HepG2 (cell line): ENCODE measurements at regions not wholly inside any gene's neighbourhood (a gene's known extent, or its start where the extent isn't known, plus 50 kb on each side); places are given as distances from the start of the nearest gene placed in this dataset.
"Not testable (repeated sequence)": the region's sequence is repeated elsewhere in the genome, so short reads cannot be mapped to it uniquely, and the experiment has no call there.

ENCODE experiments used
- ATAC-seq: fragments of 200-7000 bp; cut with Tn5 transposase; 3 replicates; pipeline ENCODE4 v1.9.1; 2020; ENCODE audit warnings: mild to moderate bottlenecking, moderate library complexity
- BruUV-seq: library from RNA; stranded (reverse); fragments of 400-500 nt; replicated peaks from 2 replicates; lab custom pipeline; 2021; lab: Mats Ljungman, UMichigan
- CTCF ChIA-PET: fragments of 300-600 bp; formaldehyde crosslinking; extraction: SDS; loops from one replicate; lab custom pipeline; 2021; ENCODE audit warnings: low total read pairs, inconsistent platforms, low intra/inter-chr PET ratio; lab: Yijun Ruan, JAX
- POLR2A ChIA-PET: fragments of 350-600 bp; sonication (Branson Sonifier 250); formaldehyde crosslinking; loops from one replicate; lab custom pipeline; 2020; ENCODE audit warnings: antibody characterized with exemption, inconsistent platforms; lab: Yijun Ruan, JAX
- DNase-seq: peaks from one replicate; pipeline ENCODE4 v3.0.0-alpha.2; 2015; ENCODE audit warnings: low spot score
- FAIRE-seq: peaks from 3 replicates; lab custom pipeline; 2011; peaks lifted over from hg19 to GRCh38; lab: Jason Lieb, UNC
- H2AFZ ChIP-seq: one replicate; pipeline ENCODE4 v1.6.1; 2011; ENCODE audit warnings: low read length, inconsistent platforms
- H3K27ac ChIP-seq: fragments of 300-600 bp; 3 replicates; pipeline ENCODE4 v1.8.0; 2011; ENCODE audit warnings: mixed run types, mild to moderate bottlenecking, mixed read lengths, low read length, inconsistent platforms; ENCODE audit not compliant: insufficient read depth; ENCODE audit errors: extremely low read length
- H3K27me3 ChIP-seq, 2 experiments: fragments of 200-600 bp in 1 of 2; 2 replicates in 1 of 2; 3 replicates in 1 of 2; pipeline versions ENCODE4 v1.6.0 to v1.8.0; 2011; ENCODE audit warnings: low read length in 2 of 2, mild to moderate bottlenecking in 2 of 2, moderate library complexity in 2 of 2, inconsistent platforms in 1 of 2; ENCODE audit not compliant: insufficient read depth in 2 of 2, control insufficient read depth in 1 of 2
- H3K36me3 ChIP-seq, 2 experiments: fragments of 200-600 bp in 1 of 2; replicated peaks in 1 of 2; 2 replicates in 1 of 2; 3 replicates in 1 of 2; pipeline versions ENCODE4 v1.5.1 to v1.8.0; 2011; ENCODE audit warnings: low read length in 2 of 2, inconsistent platforms in 1 of 2; ENCODE audit not compliant: insufficient read depth in 2 of 2, control insufficient read depth in 1 of 2
- H3K4me1 ChIP-seq: 2 replicates; pipeline ENCODE4 v1.5.1; 2012; ENCODE audit warnings: low read length, inconsistent platforms; ENCODE audit not compliant: insufficient read depth
- H3K4me2 ChIP-seq: 2 replicates; pipeline ENCODE4 v1.6.0; 2011; ENCODE audit warnings: low read depth, low read length, inconsistent platforms
- H3K4me3 ChIP-seq, 3 experiments: fragments of 200-600 bp in 1 of 3; sonication (generic), shearing (Covaris generic) in 1 of 3; replicated peaks in 1 of 3; 2 replicates each; pipeline ENCODE4 v1.5.1; 2011 to 2016; ENCODE audit warnings: low read length in 3 of 3, inconsistent platforms in 2 of 3, low read depth in 2 of 3, mild to moderate bottlenecking in 2 of 3, control low read depth in 1 of 3, mixed read lengths in 1 of 3; ENCODE audit not compliant: insufficient read depth in 1 of 3
- H3K79me2 ChIP-seq: one replicate; pipeline ENCODE4 v1.6.1; 2011; ENCODE audit warnings: low read length, inconsistent platforms; ENCODE audit not compliant: insufficient read depth
- H3K9ac ChIP-seq: 2 replicates; pipeline ENCODE4 v1.6.0; 2011; ENCODE audit warnings: mild to moderate bottlenecking, low read depth, low read length, inconsistent platforms; ENCODE audit not compliant: insufficient read depth
- H3K9me3 ChIP-seq: 2 replicates; pipeline ENCODE4 v1.5.1; 2012; ENCODE audit warnings: mild to moderate bottlenecking, low read length
- H4K20me1 ChIP-seq: 2 replicates; pipeline ENCODE4 v1.6.0; 2011; ENCODE audit warnings: inconsistent platforms, mild to moderate bottlenecking, low read length, moderate library complexity; ENCODE audit not compliant: insufficient read depth
- ARNTL ChIP-seq: sonication (generic); formaldehyde crosslinking; IDR thresholded peaks from 2 replicates; pipeline ENCODE4 v1.4.0; 2020; ENCODE audit warnings: mild to moderate bottlenecking, missing genetic modification reagents
- CREB1 ChIP-seq, 2 experiments: fragments of 450-650 bp in 1 of 2; IDR thresholded peaks; 2 replicates each; pipeline ENCODE4 v1.6.1; 2016 to 2017; ENCODE audit warnings: control low read depth in 1 of 2, mild to moderate bottlenecking in 1 of 2, missing compliant biosample characterization in 1 of 2, missing genetic modification characterization in 1 of 2
- HES4 ChIP-seq: sonication (generic); formaldehyde crosslinking; IDR thresholded peaks from 2 replicates; pipeline ENCODE4 v1.9.0; 2021; ENCODE audit warnings: mild to moderate bottlenecking, missing genetic modification reagents, borderline replicate concordance
- TEAD3 ChIP-seq: optimal IDR thresholded peaks from 2 replicates; pipeline ENCODE3; 2016; ENCODE audit warnings: borderline replicate concordance
- WGBS: methylation state at CpG from one replicate; pipeline ENCODE4 v1.1.6; 2017; ENCODE audit warnings: low lambda C conversion rate; 5-methylcytosine and 5-hydroxymethylcytosine counted together
- in situ Hi-C: cut with HindIII; loops from 2 replicates; pipeline ENCODE4 v1.10.0; 2017; ENCODE audit warnings: low pct_unique_long_range_greater_than_20kb; ENCODE audit not compliant: extremely low pct_ligation_motif_present
- intact Hi-C: fragments of 100-400 bp; cut with micrococcal nuclease; formaldehyde crosslinking; loops from one replicate; pipeline ENCODE4 v1.10.0; 2022; ENCODE audit not compliant: unreplicated experiment

DNA sequence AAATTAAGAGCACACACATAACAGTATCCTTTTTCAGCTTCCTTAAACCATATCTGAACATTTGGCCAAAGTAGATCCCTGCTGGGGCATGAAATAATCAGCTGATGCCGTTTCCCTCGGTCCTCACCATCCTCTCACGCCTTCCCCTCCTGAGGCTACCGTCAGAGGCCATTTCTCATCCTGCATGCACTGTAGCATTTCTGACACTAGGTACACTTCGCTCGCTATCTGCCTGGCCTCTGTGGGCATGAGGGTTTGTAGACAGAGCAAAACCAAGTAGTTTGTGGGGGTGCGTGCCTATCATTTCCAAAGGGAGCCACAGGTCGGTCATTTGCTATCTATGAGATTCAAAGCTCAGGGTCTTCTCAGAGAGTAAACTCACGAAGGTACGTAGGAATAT, 131.9 kb downstream of the BOD1 start:
- Histone ChIP-seq H3K4me2 (no peak overlapping the region), H3K4me3 (no peak overlapping the region), H3K27ac (no peak overlapping the region), H3K9ac (no peak overlapping the region), H3K27me3 (peaks cover under 1 to 13% of the 10 kb centered on the region in 2 experiments; a peak in 4 of 5 replicates), H3K79me2 (no peaks in the 10 kb centered on the region), H4K20me1 (no peaks in the 10 kb centered on the region), H3K9me3 (no peaks in the 10 kb centered on the region), H3K36me3 (no peaks in the 10 kb centered on the region), H2AFZ (no peak overlapping the region), H3K4me1 (no peaks in the 10 kb centered on the region)
- in situ Hi-C loops (no loop called here), intact Hi-C loops (no loop called here)
- FAIRE-seq (no peak), ATAC-seq (peak; percentile 91), DNase-seq (no peak)
- ChIA-PET CTCF (no interaction called here), POLR2A (no interaction called here)
- BruUV-seq, result no TSS peak
- 13% methylated on average over 10 of the region's 10 CpGs for WGBS
- peak; percentile 94 for TF ChIP-seq TEAD3
- no peak for TF ChIP-seq ARNTL
- TF ChIP-seq HES4 (CRISPR knock-in tag), result no peak

DNA sequence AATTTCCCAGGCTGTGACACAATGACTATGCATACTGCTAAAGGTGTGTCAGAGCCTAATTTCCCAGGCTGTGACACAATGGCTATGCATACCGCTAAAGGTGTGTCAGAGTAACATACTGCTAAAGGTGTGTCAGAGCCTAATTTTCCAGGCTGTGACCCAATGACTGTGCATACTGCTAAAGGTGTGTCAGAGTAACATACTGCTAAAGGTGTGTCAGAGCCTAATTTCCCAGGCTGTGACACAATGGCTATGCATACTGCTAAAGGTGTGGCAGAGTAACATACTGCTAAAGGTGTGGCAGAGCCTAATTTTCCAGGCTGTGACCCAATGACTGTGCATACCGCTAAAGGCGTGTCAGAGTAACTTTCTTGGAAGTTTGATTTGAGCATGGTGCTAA, 132.9 kb downstream of the BOD1 start:
- ATAC-seq; H3K79me2 ChIP-seq; FAIRE-seq; POLR2A ChIA-PET; in situ Hi-C loops; H3K9ac ChIP-seq; intact Hi-C loops; DNase-seq; H3K9me3 ChIP-seq; H3K4me3 ChIP-seq; CTCF ChIA-PET; BruUV-seq; H4K20me1 ChIP-seq; H3K4me1 ChIP-seq; H3K4me2 ChIP-seq; H3K27ac ChIP-seq; H2AFZ ChIP-seq; H3K36me3 ChIP-seq; TF ChIP-seq CREB1 (CRISPR knock-in tag; IDR thresholded peaks at IDR 0.05): not testable (repeated sequence)
- TF ChIP-seq CREB1 (IDR thresholded peaks at IDR 0.05), result 0 out of 2 replicates have a peak, but pooled peaks have one; percentile 5
- 40% methylated on average over 3 of the region's 3 CpGs for WGBS
- peaks cover 0 to 17% of the 10 kb centered on the region in 2 experiments for H3K27me3 ChIP-seq
